ENCODE measurements at regions not wholly inside any gene's neighbourhood (a gene's known extent, or its start where the extent isn't known, plus 50 kb on each side); places are given as distances from the start of the nearest gene placed in this dataset.
"Not testable (repeated sequence)": the region's sequence is repeated elsewhere in the genome, so short reads cannot be mapped to it uniquely, and the experiment has no call there.

DNA sequence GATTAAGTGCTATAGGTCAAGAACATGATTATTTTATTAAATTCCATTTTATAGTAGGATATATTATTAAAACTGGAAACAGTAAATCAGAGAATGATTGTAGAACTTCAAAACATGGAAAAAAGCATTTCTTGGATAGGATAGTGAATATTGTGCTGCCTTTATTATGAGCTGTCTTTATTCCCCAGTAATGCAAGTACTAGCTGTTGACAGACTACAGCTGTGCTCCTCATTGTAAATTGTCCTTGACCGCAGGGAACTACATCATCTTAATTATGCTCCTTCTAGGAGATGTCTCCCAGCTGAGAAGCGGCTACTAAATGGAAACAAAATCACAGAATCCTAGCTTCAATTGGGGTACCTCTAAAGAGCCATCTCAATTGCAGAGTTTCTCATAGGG, 1457.2 kb upstream of the PCDH7 start:
- no peak for DNase-seq (ENCODE audit: low spot score)

DNA sequence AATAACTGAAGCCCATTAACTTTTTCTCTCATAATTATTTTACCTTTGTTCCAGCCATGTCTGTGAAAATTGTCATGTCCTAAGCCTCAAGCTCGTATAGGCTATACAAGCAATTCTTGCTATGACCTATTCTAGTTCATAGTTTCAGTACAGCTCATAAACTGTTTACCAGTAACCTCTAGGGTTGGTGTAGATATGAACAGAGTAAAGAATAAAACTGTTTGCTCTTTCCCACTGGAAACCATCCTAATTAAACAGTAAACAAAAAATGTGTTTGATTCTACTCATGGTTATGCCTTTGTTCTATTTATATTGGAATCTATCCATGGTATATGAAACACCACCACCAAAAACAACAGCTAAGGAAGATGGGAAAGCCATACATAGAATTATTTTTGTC, 1444.0 kb upstream of the PCDH7 start:
- no peak for DNase-seq (ENCODE audit: low spot score)

DNA sequence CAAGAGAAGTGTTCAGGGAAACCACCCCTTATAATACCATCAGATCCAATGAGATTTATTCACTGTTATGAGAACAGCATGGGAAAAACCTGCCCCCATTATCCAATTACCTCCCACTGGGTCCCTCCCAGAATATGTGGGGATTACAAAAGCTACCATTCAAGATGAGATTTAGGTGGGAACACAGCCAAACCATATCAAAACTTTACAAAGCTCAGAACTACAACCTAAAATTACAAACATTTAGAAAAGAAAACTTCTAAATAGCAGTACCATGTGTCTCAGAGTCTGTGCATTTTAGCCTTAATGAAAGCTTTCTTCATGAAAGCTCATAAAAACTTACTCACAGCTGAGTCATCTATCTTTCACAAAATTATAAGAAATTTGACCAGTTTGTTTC, 1442.8 kb upstream of the PCDH7 start:
- no peak for DNase-seq (ENCODE audit: low spot score)

DNA sequence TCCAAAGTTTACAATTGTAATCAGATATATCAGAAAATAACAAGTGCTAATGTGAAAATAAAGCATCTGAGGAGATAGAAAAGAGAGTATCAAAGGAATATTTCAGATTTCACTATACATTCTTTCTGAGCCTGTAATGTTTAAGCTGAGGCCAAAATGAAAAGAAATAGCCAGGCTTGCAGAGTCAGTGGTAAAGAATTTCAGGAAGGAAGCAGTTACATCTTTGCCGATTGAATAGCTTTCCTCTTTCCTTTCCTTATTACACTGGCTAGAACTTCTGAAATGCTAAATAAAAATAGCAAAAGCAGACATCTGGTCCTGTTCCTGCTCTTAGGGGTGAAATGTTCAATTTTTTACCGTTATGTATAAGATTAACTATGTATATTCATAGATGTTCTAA, 1441.6 kb upstream of the PCDH7 start:
- no peak for DNase-seq (ENCODE audit: low spot score)

DNA sequence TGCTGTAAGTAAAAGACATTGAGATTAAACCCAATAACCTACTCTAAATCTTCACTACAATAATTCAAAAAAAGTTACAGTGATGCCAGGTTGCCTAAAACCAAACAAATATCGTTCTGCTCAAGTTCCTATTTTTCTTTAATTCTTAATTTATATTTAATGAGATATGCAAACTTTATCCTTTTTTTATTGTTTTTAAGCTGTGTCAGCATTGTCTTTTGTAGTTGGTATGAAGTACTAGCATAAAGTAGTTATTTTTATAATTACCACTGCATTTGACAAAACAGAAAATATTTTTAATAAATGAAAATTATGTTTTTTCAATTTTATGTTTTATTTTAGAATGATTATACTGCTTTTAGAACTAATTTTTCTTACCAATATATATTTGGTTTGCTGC, 1431.1 kb upstream of the PCDH7 start:
- no peak for DNase-seq (ENCODE audit: low spot score)

DNA sequence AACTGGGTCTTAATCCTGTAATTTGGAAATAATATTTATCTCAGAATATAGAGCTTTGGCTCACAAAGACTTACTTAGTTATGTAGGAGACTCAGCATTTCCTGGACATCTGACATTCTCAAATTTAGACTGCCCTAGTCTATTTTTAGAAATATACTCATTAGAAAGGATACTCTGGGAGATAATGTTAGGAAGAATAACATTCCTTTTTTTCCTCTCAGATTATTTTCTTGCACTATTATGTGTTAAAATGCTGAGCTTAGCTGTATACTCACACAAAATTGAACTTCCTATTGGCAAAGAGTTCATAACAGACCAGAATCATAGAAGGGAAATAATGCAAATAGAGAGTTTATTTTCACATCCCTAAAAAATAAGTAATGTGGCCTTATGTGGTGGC, 1424.9 kb upstream of the PCDH7 start:
- no peak for DNase-seq (ENCODE audit: low spot score)

DNA sequence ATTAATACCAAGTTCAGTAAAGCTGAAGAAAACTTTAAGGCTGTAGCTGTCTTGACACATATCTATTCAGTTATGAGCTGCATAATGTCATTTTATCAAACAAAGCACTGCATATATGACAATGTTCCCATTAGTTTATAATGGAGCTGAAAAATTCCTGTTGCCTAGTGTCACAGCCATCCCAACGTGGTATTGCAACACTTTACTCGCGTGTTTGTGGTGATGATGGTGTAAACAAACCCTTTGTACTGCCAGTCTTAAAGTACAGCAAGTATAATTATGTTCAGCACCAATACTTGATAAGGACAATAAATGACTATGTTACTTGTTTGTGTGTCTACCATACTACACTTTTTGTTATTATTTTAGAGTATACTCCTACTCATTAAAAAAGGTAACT, 1415.6 kb upstream of the PCDH7 start:
- DNase-seq (ENCODE audit: low spot score): no peak

DNA sequence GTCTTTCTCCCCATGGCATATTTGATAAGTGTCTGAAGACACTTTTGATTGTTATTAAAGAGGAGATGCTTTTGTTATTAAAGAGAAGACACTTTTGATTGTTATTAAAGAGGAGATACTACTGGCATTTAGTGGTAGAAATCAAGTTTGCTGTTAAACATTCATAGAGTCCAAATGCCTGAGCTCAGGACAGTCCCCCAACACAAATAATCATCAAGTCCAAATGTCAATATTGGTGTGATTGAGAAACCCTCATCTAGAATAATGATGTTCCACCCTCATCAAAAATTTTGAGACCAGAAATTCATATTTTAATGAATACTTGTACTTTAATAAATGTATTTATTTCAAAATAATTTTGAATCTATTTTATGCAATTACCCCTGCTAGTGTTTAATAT, 1412.9 kb upstream of the PCDH7 start:
- DNase-seq (ENCODE audit: low spot score): no peak

DNA sequence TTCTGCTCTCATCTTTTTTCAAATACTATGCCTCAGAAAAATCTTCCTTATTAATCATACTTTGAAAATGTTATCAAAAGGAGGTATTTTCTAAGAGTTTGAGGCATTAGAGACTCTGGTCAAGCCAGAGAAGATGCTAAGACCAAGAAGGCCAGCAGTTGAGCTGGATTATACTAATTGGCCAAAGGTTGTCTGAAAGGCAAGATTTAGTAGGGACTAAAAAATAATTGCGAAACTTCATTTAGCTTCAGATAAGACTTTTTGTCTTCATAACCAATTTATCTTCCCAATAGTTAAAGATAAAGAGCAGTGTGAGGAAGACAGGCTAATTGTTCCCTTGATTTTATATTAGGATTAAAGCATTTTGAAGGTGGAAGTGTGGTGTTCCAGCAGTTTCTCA, 1412.4 kb upstream of the PCDH7 start:
- DNase-seq (ENCODE audit: low spot score): no peak

DNA sequence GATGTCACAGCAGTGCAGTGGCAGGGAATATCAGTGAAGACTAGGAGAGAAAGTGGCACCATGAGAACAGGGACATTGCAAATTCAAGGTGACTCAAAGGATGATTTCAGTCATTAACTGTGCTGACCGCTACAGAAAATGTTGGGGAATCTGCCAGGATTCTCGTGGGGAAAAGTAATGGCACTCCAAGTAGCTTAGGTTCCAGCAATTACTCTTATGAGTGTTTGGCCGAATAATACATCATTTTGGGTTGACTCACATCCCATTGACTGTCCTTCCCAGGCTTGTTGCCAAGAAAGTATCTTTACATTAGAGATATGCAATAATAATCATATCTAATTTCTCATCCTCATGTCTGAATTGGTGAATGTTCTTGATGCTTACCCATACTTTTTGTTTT, 1411.1 kb upstream of the PCDH7 start:
- DNase-seq (ENCODE audit: low spot score): no peak

DNA sequence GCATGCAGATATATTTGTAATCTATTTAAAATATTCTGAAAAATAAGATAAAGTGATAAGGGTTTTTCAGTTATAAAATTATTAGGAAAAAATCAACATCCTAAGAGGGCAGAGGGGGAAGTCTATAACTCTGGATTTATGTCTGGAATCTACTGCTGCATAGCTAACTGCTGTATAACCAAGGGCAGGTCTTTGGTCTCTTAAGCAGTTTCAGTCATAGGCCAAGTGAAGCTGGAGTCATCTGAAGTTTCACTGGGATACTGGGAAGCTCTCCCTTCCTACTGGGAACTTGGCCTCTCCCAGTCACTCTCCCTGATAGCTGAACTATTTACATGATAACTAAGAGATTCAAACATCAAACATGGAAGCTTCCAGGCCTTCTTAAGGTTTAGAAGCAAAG, 1409.9 kb upstream of the PCDH7 start:
- DNase-seq (ENCODE audit: low spot score): no peak

DNA sequence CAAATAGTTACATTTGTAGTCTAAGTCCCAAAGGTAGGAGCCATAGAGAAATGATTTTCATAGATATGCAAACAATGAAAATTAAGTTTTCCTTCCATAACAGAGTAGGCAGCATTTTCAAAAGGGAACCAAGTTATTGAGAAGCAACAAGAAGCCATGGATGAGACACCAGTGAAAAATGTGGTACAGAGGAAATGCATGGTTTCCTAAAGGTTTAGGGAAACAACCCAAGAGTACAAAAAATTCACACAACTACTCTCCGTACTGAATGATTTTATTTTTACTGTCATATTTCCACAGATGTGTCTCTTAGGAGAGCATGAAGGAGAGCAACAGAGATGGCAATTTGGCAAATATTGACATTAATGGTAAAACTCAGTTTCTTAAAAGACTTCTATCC, 1408.9 kb upstream of the PCDH7 start:
- no peak for DNase-seq (ENCODE audit: low spot score)

DNA sequence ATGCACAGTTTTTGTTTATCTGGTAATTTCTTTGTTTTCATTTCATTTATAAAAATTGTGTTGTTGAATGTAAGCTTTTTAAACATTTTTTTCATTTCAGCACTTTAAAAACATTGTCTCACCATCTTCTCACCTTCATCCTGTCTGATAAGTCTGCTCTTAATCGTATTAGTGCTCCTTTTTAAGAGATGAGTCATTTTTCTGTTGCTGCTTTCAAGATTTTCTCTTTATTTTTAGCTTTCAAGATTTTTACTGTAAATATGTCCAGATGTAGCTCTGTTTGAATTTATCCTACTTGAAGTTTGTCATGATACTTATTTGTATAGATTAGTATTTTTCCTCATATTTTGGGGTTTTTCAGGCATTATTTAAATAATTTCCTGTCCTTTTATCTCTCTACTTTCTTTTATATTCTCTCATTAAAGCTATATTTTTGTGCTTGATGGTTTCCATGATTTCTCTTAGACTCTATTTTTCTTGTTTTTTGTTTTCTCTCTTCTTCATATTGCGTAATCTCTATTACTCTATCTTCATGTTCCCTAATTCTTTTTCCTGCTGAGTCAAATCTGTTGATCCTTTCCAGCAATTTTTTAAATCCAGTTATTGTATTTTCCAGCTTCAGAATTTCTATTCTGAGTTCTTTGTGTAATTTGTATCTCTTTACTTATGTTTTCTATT, 1400.4 kb upstream of the PCDH7 start:
- DNase-seq (ENCODE audit: low spot score): no peak

DNA sequence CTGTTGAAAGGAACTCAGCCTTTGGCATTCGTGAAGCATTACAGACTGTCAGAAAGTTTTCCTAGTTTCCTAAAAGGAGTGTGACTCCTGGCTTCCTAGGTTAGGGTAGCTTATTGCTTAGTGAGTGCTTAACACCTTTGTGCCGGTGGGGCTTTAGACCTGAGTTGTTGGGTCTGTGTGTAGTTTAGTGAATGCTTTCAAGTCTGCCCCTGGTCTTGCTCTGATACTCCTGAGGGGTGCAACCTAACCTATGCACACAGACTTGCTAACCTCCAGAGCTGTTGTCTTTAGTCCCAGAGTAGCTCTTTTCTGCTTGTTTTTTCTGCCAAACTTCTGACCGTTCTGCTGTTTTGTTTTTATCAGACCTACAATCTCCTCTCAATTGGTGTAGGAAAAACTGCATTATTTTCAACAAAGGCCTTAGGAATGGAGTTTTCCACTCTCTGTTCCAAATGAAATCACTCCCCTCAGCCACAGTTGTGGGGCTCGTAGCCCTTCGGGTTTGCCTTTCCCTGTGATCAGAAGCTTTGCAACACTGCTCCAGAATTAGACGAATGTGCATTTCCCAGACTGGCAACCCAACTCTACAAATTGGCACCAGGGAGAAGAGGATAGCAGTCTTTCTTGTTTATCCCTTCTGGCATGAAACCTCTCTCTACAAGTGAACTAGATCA, 1399.1 kb upstream of the PCDH7 start:
- no peak for DNase-seq (ENCODE audit: low spot score)

DNA sequence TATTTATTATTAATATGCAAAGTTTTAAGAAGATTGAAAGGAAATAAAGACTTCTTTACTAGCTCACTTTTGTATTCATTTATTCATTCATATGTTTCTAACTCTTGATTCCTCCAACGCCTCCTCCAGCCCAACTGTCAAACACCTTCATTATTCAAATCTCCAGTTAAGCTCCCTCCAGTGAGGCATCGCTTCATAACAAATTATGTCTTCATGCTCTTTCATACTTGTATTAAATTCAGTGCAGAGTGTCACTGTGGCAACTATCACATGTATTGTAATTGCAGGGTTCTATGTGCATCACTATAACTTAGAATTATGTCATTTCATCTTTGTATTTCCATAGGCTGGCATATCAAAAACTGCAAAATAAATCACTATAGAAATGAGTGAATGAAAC, 1394.2 kb upstream of the PCDH7 start:
- DNase-seq (ENCODE audit: low spot score): no peak

DNA sequence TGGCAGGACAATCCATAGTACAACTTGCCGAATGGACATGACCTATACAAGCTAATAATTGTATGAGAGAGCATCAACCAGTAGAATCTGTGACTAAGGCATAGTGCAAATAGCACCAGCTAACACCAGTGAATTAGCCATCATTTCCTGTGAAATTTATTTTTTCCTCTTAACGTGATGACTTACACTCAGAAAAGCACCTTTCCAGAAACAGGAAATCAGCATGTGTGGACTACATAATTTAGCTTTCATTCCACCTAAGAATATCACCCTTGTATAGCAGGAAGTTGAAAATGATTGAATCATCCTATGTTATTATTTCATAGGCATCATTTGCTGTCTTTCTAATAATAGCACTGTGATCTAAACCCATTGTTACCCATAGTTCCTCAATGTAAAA, 1393.4 kb upstream of the PCDH7 start:
- no peak for DNase-seq (ENCODE audit: low spot score)

DNA sequence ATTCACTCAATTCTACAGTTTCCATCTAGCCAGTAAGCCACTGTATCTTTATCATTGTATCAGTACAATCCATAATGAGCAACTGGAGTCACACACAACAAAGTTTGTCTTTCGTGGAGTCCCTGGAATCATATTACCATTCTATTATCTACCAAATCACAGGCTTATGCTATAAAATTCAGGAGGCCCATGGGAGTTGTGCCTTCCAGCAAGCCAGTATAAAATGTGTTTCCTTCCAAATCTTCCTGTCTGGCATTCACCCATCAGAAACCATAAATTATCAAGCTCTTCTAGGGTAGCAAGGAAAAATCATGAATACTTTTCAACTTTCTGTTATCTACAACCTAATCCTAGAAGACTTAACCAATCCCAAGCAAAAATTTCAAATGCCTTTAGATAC, 1383.3 kb upstream of the PCDH7 start:
- no peak for DNase-seq (ENCODE audit: low spot score)

DNA sequence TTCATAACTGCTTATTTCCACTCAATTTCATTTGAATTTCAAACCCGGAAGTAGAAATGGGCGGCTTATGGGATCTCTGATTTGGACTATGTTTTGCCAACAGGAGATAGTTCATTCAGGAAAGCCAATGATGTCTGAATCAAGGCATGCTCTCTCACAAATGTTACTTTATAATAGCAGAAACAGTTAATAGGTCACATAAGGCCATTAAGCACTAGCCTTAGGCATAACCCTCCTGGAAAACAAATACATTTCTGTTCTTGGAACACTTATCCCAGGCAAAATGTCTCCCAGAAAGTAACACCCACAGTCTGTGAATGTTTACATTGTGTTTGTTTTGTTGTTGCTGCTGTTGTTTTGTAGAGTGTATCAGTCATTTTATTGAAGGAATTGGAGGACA, 1347.2 kb upstream of the PCDH7 start:
- DNase-seq (ENCODE audit: low spot score): no peak

DNA sequence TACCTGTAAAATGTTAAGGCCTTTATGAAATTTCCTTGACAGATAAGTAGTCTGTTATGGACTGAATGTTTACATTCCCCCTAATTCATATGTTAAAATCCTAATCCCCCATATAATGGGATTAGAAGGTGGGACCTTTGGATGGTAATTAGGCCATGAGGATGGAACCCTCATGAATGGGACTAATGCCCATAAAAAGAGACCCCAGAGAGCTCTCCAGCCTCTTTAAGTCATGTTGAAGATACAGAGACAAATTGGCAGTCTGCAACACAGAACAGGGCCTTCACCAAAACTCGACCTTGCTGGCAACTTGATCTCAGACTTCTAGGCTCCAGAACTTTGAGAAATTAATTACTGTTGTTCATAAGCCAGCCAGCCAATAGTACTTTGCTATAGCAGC, 1344.5 kb upstream of the PCDH7 start:
- DNase-seq (ENCODE audit: low spot score): no peak

DNA sequence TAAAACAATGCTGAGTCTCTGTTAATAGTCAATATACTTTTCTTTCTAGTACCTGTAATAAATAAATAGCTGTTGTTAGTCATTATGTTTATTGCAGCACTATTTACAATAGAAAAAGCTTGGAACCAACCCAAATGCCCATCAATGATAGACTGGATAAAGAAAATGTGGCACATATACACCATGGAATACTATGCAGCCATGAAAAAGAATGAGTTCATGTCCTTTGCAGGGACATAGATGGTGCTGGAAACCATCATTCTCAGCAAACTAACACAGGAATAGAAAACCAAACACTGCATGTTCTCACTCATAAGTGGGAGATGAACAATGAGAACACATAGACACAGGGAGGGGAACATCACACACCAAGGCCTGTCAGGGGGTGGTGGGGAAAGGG, 1341.9 kb upstream of the PCDH7 start:
- not testable (repeated sequence) for DNase-seq (ENCODE audit: low spot score)

DNA sequence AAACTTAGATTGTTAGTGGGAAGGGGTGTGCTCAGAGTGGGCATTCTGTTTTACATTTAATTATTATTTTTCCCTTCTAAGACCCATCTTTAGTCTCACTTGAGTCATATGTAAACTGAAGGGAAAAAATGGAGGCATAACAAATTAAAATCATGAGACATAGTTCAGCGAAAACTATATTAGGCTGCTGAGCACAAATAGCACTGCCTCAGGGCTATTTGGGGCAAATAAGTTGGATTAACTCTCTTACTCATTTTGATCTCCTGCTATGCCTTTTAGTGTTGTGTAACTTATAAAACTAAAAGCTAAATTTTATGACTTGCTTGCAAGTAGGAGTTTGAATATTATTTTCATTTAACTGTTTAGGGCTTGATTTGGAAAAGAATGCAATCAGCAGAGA, 1329.2 kb upstream of the PCDH7 start:
- no peak for DNase-seq (ENCODE audit: low spot score)

DNA sequence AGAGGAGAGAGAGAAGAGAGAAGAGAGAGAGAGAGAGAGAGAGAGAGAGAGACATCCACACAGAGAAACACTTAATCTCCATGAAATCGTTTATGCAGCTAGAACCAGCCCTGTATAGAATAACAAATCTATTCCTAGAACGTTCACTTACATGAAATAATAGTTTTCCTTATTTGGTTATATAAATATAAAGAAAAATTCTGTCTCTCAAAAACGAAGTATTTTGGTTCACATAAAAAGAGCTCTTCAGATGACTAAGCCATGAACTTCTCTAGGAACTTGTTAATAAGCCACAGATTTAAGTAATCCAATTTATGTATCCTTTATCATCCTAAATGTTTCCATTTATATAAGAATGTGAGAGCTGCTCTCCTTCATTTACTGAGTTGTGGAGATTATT, 1315.1 kb upstream of the PCDH7 start:
- DNase-seq (ENCODE audit: low spot score): no peak

DNA sequence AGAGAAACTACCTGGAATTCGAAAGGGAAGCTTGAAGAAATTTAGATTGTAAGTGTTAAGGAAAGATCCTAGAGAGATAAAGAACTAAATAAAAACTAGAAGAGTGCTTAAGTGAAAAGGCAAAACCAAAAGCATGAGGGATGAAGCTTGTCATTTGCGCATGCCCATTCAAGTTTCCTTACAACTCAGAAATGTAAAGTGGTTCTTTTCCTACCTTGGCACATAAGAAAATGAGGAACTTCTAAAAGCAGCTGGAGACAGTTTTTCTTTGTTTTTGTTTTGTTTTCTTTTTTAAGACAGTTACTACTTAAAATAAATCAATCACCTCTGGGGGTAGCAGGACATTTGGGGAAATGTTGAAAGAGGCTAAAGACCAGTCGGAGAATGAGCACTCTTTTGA, 1304.4 kb upstream of the PCDH7 start:
- DNase-seq (ENCODE audit: low spot score): no peak

All from HT-29 (cell line).